ENCODE measurements at regions not wholly inside any gene's neighbourhood (a gene's known extent, or its start where the extent isn't known, plus 50 kb on each side); places are given as distances from the start of the nearest gene placed in this dataset.

- TF ChIP-seq CTCF (IDR thresholded peaks at IDR 0.05 in 4 of 5, conservative IDR thresholded peaks at IDR 0.05 in 1 of 5) (no peak), POLR2A (IDR thresholded peaks at IDR 0.05) (no peak)
Observed at GRCh38 chr10:130763071-130763470, 548.5 kb downstream of the TCERG1L start.
